ENCODE measurements at regions not wholly inside any gene's neighbourhood (a gene's known extent, or its start where the extent isn't known, plus 50 kb on each side); places are given as distances from the start of the nearest gene placed in this dataset.

DNA sequence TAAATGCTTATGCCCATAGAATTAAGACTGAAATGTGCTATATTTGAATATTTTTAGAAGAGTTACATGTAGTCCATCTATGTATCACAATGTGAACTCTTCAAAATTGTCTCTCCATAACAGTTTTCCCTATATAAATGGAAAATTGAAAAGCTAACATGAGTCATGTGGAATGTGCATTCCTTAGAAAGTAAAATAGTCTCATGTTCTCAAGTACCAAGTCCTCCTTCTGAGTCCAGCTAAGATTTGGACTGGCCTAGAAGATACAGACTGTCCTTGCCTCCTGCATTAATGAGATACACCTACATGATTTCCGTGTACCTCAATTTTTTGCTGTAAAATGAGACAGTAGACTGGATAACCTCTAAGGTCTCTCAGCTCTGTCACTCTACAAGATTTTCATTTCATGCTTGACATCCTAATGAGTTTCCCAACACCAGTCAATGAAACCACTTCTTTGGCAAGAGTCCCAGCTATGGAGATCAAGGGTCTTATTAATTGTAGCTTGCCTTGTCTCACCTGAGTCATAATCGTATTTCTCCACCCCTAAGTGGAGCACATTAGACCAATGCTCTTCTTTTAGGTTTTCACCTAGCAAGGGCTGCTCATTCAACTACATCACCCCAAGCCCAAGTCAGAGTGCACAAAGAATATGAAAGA, 350.6 kb upstream of the IL12A start:
- Mint-ChIP-seq H3K4me3 (no peak overlapping the region), H3K36me3 (no peaks in the 10 kb centered on the region), H3K9me3 (peaks cover 0 to 3% (median 0%) of the 10 kb centered on the region in 11 donors), H3K27me3 (peaks cover 0 to 4% (median 0%) of the 10 kb centered on the region in 5 donors), H3K27ac (no peak overlapping the region), H3K4me1 (no peaks in the 10 kb centered on the region)
- no peak for ATAC-seq
- Histone ChIP-seq H3K36me3 (ENCODE audit: control insufficient read depth in 2 of 3, insufficient read depth in 3 of 3, low read length in 3 of 3) (no peaks in the 10 kb centered on the region), H3K27me3 (ENCODE audit: control insufficient read depth in 2 of 2, insufficient read depth in 2 of 2, low read length in 2 of 2) (no peaks in the 10 kb centered on the region), H3K9me3 (ENCODE audit: control insufficient read depth in 2 of 3, low read length in 3 of 3) (no peaks in the 10 kb centered on the region), H3K4me3 (ENCODE audit: low read length) (no peak overlapping the region), H3K4me1 (ENCODE audit: control insufficient read depth in 2 of 2, insufficient read depth in 2 of 2, low read length in 2 of 2) (no peaks in the 10 kb centered on the region), H3K27ac (ENCODE audit: low read depth, low read length) (no peak overlapping the region)
- DNase-seq, result no peak
- POLR2A ChIA-PET, result no interaction called here
- intact Hi-C loops (cut with micrococcal nuclease), result no loop called here
- CTCF ChIA-PET, result no interaction called here

- H3K4me3 ChIP-seq (ENCODE audit: low read length), result no peak overlapping the region
- Mint-ChIP-seq H3K36me3 (no peaks in the 10 kb centered on the region), H3K27me3 (peaks cover 0 to 4% (median 0%) of the 10 kb centered on the region in 5 donors), H3K4me3 (no peak overlapping the region), H3K9me3 (peaks cover 0 to 5% (median 0%) of the 10 kb centered on the region in 11 donors), H3K4me1 (no peaks in the 10 kb centered on the region), H3K27ac (no peak overlapping the region)
- no peak overlapping the region for H3K27ac ChIP-seq (ENCODE audit: low read depth, low read length)
- intact Hi-C loops (cut with micrococcal nuclease), result no loop called here
- DNase-seq (no peak), ATAC-seq (no peak)
- CTCF ChIA-PET, result no interaction called here
- POLR2A ChIA-PET, result no interaction called here
- H3K27me3 ChIP-seq (ENCODE audit: control insufficient read depth in 2 of 2, insufficient read depth in 2 of 2, low read length in 2 of 2), result no peaks in the 10 kb centered on the region
- no peaks in the 10 kb centered on the region for H3K9me3 ChIP-seq (ENCODE audit: control insufficient read depth in 2 of 3, low read length in 3 of 3)
- H3K4me1 ChIP-seq (ENCODE audit: control insufficient read depth in 2 of 2, insufficient read depth in 2 of 2, low read length in 2 of 2), result no peaks in the 10 kb centered on the region
- H3K36me3 ChIP-seq (ENCODE audit: control insufficient read depth in 2 of 3, insufficient read depth in 3 of 3, low read length in 3 of 3), result no peaks in the 10 kb centered on the region
These were observed 348.4 kb upstream of the IL12A start for GRCh38 chr3:159640225-159640624.

GRCh38 chr3:159643406-159643805, 345.2 kb upstream of the IL12A start:
- Histone ChIP-seq H3K27me3 (ENCODE audit: control insufficient read depth in 2 of 2, insufficient read depth in 2 of 2, low read length in 2 of 2) (no peaks in the 10 kb centered on the region), H3K9me3 (ENCODE audit: control insufficient read depth in 2 of 3, low read length in 3 of 3) (no peaks in the 10 kb centered on the region), H3K36me3 (ENCODE audit: control insufficient read depth in 2 of 3, insufficient read depth in 3 of 3, low read length in 3 of 3) (no peaks in the 10 kb centered on the region), H3K4me3 (ENCODE audit: low read length) (no peak overlapping the region), H3K27ac (ENCODE audit: low read depth, low read length) (no peak overlapping the region), H3K4me1 (ENCODE audit: control insufficient read depth in 2 of 2, insufficient read depth in 2 of 2, low read length in 2 of 2) (no peaks in the 10 kb centered on the region)
- intact Hi-C loops (cut with micrococcal nuclease), result no loop called here
- DNase-seq, result no peak
- ATAC-seq, result no peak
- peaks cover 0 to 9% (median 4%) of the 10 kb centered on the region in 11 donors for H3K9me3 Mint-ChIP-seq
- no peaks in the 10 kb centered on the region for H3K4me1 Mint-ChIP-seq
- H3K4me3 Mint-ChIP-seq, result no peak overlapping the region
- CTCF ChIA-PET, result no interaction called here
- no peak overlapping the region for H3K27ac Mint-ChIP-seq
- POLR2A ChIA-PET, result interaction anchor here (0.6 kb wide), 1 partner anchor 13 kb away, joined by 3 read pairs; no protein-coding TSS in a partner anchor
- no peaks in the 10 kb centered on the region for H3K36me3 Mint-ChIP-seq
- peaks cover 0 to 4% (median 0%) of the 10 kb centered on the region in 5 donors for H3K27me3 Mint-ChIP-seq

GRCh38 chr3:159645874-159646273, 342.8 kb upstream of the IL12A start:
- no peaks in the 10 kb centered on the region for H3K27me3 ChIP-seq (ENCODE audit: control insufficient read depth in 2 of 2, insufficient read depth in 2 of 2, low read length in 2 of 2)
- intact Hi-C loops (cut with micrococcal nuclease), result no loop called here
- H3K4me1 ChIP-seq (ENCODE audit: control insufficient read depth in 2 of 2, insufficient read depth in 2 of 2, low read length in 2 of 2), result no peaks in the 10 kb centered on the region
- no peaks in the 10 kb centered on the region for H3K4me1 Mint-ChIP-seq
- no peak overlapping the region for H3K4me3 ChIP-seq (ENCODE audit: low read length)
- H3K27ac Mint-ChIP-seq, result no peak overlapping the region
- DNase-seq, result no peak
- H3K36me3 Mint-ChIP-seq, result no peaks in the 10 kb centered on the region
- no peak for ATAC-seq
- H3K9me3 ChIP-seq (ENCODE audit: control insufficient read depth in 2 of 3, low read length in 3 of 3), result no peaks in the 10 kb centered on the region
- POLR2A ChIA-PET, result no interaction called here
- H3K27me3 Mint-ChIP-seq, result peaks cover 0 to 4% (median 0%) of the 10 kb centered on the region in 5 donors
- peaks cover 0 to 9% (median 3%) of the 10 kb centered on the region in 11 donors for H3K9me3 Mint-ChIP-seq
- no peaks in the 10 kb centered on the region for H3K36me3 ChIP-seq (ENCODE audit: control insufficient read depth in 2 of 3, insufficient read depth in 3 of 3, low read length in 3 of 3)
- CTCF ChIA-PET, result no interaction called here
- no peak overlapping the region for H3K4me3 Mint-ChIP-seq
- H3K27ac ChIP-seq (ENCODE audit: low read depth, low read length), result no peak overlapping the region

DNA sequence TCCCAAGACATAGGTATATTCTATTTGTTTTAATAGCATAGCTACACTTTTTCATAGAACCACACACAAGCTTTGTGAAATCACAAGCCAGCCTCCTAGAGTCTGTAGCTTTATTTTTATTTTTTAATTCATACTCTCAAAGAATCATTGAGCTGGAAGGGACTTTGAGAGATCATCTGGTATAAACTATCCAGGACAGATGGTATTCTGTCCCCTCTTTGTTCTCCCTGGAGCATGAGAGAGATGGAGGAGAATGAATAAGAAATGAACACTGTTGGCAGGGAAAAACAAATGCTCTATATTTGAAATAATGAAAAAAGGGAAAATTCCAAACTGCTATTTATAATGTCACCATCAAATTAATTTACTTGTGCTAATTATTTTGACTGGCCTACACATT, 338.7 kb upstream of the IL12A start:
- intact Hi-C loops (cut with micrococcal nuclease), result no loop called here
- no peaks in the 10 kb centered on the region for H3K36me3 Mint-ChIP-seq
- H3K4me3 Mint-ChIP-seq, result no peak overlapping the region
- no peaks in the 10 kb centered on the region for H3K4me1 Mint-ChIP-seq
- H3K27me3 ChIP-seq (ENCODE audit: control insufficient read depth in 2 of 2, insufficient read depth in 2 of 2, low read length in 2 of 2), result no peaks in the 10 kb centered on the region
- CTCF ChIA-PET, result no interaction called here
- peaks cover 0 to 15% (median 4%) of the 10 kb centered on the region in 11 donors for H3K9me3 Mint-ChIP-seq
- H3K4me1 ChIP-seq (ENCODE audit: control insufficient read depth in 2 of 2, insufficient read depth in 2 of 2, low read length in 2 of 2), result no peaks in the 10 kb centered on the region
- POLR2A ChIA-PET, result interaction anchor here (0.7 kb wide), 1 partner anchor 28 kb away, joined by 3 read pairs; no protein-coding TSS in a partner anchor
- H3K36me3 ChIP-seq (ENCODE audit: control insufficient read depth in 2 of 3, insufficient read depth in 3 of 3, low read length in 3 of 3), result no peaks in the 10 kb centered on the region
- H3K27ac ChIP-seq (ENCODE audit: low read depth, low read length), result no peak overlapping the region
- no peak overlapping the region for H3K4me3 ChIP-seq (ENCODE audit: low read length)
- H3K27me3 Mint-ChIP-seq, result peaks cover 0 to 3% (median 0%) of the 10 kb centered on the region in 5 donors
- DNase-seq (no peak), ATAC-seq (no peak)
- H3K9me3 ChIP-seq (ENCODE audit: control insufficient read depth in 2 of 3, low read length in 3 of 3), result no peaks in the 10 kb centered on the region
- no peak overlapping the region for H3K27ac Mint-ChIP-seq

- ChIA-PET CTCF (no interaction called here), POLR2A (no interaction called here)
- Histone ChIP-seq H3K9me3 (ENCODE audit: control insufficient read depth in 2 of 3, low read length in 3 of 3) (no peaks in the 10 kb centered on the region), H3K27me3 (ENCODE audit: control insufficient read depth in 2 of 2, insufficient read depth in 2 of 2, low read length in 2 of 2) (no peaks in the 10 kb centered on the region), H3K36me3 (ENCODE audit: control insufficient read depth in 2 of 3, insufficient read depth in 3 of 3, low read length in 3 of 3) (no peaks in the 10 kb centered on the region), H3K27ac (ENCODE audit: low read depth, low read length) (no peak overlapping the region), H3K4me1 (ENCODE audit: control insufficient read depth in 2 of 2, insufficient read depth in 2 of 2, low read length in 2 of 2) (no peaks in the 10 kb centered on the region), H3K4me3 (ENCODE audit: low read length) (no peak overlapping the region)
- H3K9me3 Mint-ChIP-seq, result peaks cover 0 to 15% (median 4%) of the 10 kb centered on the region in 11 donors
- H3K27me3 Mint-ChIP-seq, result peaks cover 0 to 3% (median 0%) of the 10 kb centered on the region in 5 donors
- ATAC-seq (no peak), DNase-seq (no peak)
- no peaks in the 10 kb centered on the region for H3K4me1 Mint-ChIP-seq
- intact Hi-C loops (cut with micrococcal nuclease), result no loop called here
- H3K36me3 Mint-ChIP-seq, result no peaks in the 10 kb centered on the region
- no peak overlapping the region for H3K4me3 Mint-ChIP-seq
- no peak overlapping the region for H3K27ac Mint-ChIP-seq
These were observed 337.9 kb upstream of the IL12A start for GRCh38 chr3:159650726-159651125.

DNA sequence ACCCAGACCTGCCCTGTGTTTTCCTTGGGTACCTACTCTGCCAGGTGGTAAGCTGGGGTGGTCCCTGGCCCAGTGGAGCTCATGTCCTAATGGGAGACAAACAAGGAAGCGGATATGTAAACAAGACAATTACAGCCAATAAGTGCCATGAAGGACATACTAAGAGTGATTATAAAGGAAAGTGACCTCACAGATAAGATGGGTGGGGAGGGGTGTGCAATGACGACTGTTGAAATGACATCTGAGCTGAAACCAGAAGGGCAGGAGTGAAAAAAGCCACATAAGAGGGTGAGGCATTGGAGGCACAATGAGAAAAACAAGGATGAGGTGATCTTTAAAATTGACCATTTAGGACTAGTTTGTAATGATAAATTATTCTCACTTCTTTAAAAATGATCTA, 336.2 kb upstream of the IL12A start:
- H3K36me3 ChIP-seq (ENCODE audit: control insufficient read depth in 2 of 3, insufficient read depth in 3 of 3, low read length in 3 of 3), result no peaks in the 10 kb centered on the region
- ChIA-PET POLR2A (no interaction called here), CTCF (no interaction called here)
- Mint-ChIP-seq H3K4me3 (no peak overlapping the region), H3K9me3 (peaks cover 0 to 7% (median 0%) of the 10 kb centered on the region in 11 donors), H3K27me3 (peaks cover 0 to 3% (median 0%) of the 10 kb centered on the region in 5 donors), H3K27ac (no peak overlapping the region), H3K36me3 (no peaks in the 10 kb centered on the region), H3K4me1 (peaks cover 0 to 2% (median 0%) of the 10 kb centered on the region in 7 donors)
- no peak overlapping the region for H3K4me3 ChIP-seq (ENCODE audit: low read length)
- ATAC-seq, result no peak
- no peaks in the 10 kb centered on the region for H3K9me3 ChIP-seq (ENCODE audit: control insufficient read depth in 2 of 3, low read length in 3 of 3)
- no peak overlapping the region for H3K27ac ChIP-seq (ENCODE audit: low read depth, low read length)
- H3K4me1 ChIP-seq (ENCODE audit: control insufficient read depth in 2 of 2, insufficient read depth in 2 of 2, low read length in 2 of 2), result no peaks in the 10 kb centered on the region
- intact Hi-C loops (cut with micrococcal nuclease), result no loop called here
- no peaks in the 10 kb centered on the region for H3K27me3 ChIP-seq (ENCODE audit: control insufficient read depth in 2 of 2, insufficient read depth in 2 of 2, low read length in 2 of 2)
- DNase-seq, result no peak
